Upper lobe of left lung (tissue), 6 donors: ENCODE measurements at regions not wholly inside any gene's neighbourhood (a gene's known extent, or its start where the extent isn't known, plus 50 kb on each side); places are given as distances from the start of the nearest gene placed in this dataset.

Source experiments
- ATAC-seq, 2 donors: fragments of 200-7000 bp; cut with Tn5 transposase; one replicate each; pipeline ENCODE4 v1.9.1; 2022; ENCODE audit warnings: mild to moderate bottlenecking in 2 of 2, moderate library complexity in 2 of 2; ENCODE audit not compliant: low FRiP score in 2 of 2
- DNase-seq, 2 donors: peaks; one replicate each; pipeline ENCODE4 v3.0.0-alpha.2; 2019 to 2020
- H3K27ac ChIP-seq, 4 donors: fragments of 200-600 bp; sonication (generic); one replicate each; pipeline ENCODE4 v1.5.1; 2016 to 2019
- H3K27me3 ChIP-seq, 4 donors: fragments of 200-600 bp; sonication (generic); one replicate each; pipeline ENCODE4 v1.5.1; 2017 to 2019
- H3K36me3 ChIP-seq, 4 donors: fragments of 200-600 bp; sonication (generic); one replicate each; pipeline ENCODE4 v1.5.1; 2016 to 2019
- H3K4me1 ChIP-seq, 4 donors: fragments of 200-600 bp; sonication (generic); one replicate each; pipeline ENCODE4 v1.5.1; 2018 to 2019
- H3K4me3 ChIP-seq, 4 donors: fragments of 200-600 bp; sonication (generic); one replicate each; pipeline ENCODE4 v1.5.1; 2017 to 2019; ENCODE audit warnings: mild to moderate bottlenecking in 2 of 4, moderate library complexity in 1 of 4
- H3K9me3 ChIP-seq, 4 donors: fragments of 200-600 bp; sonication (generic); one replicate each; pipeline ENCODE4 v1.5.1; 2018 to 2019
- CTCF ChIP-seq, 6 experiments: fragments of 450-650 bp in 4 of 6; fragments of 200-600 bp in 2 of 6; sonication (generic) in 2 of 6; IDR thresholded peaks; one replicate each; pipeline ENCODE4 v1.5.1; 2016 to 2019; ENCODE audit warnings: antibody characterized with exemption in 6 of 6
- EP300 ChIP-seq, 4 donors: sonication (generic); formaldehyde crosslinking; IDR thresholded peaks; one replicate each; pipeline ENCODE4 v1.5.1; 2017; ENCODE audit warnings: antibody characterized with exemption in 4 of 4, control low read depth in 2 of 4
- POLR2A ChIP-seq, 4 donors: fragments of 450-650 bp; IDR thresholded peaks; one replicate each; pipeline ENCODE4 v1.5.1; 2016 to 2017; ENCODE audit warnings: antibody characterized with exemption in 4 of 4, mild to moderate bottlenecking in 2 of 4
- POLR2AphosphoS5 ChIP-seq, 2 donors: sonication (generic); formaldehyde crosslinking; IDR thresholded peaks; one replicate each; pipeline ENCODE4 v1.5.1; 2017; ENCODE audit warnings: antibody characterized with exemption in 2 of 2
- WGBS, 2 donors: methylation state at CpG; one replicate each; pipeline ENCODE4 v1.1.5; 2017 to 2018; 5-methylcytosine and 5-hydroxymethylcytosine counted together
- donor health status: DM: no; HTN: no; CAD: no; lungs with moderate emphysema.
- donor health status: DM: no; HTN: yes; CAD: no; lungs with severe emphysema.

- Histone ChIP-seq H3K9me3 (no peaks in the 10 kb centered on the region), H3K36me3 (no peaks in the 10 kb centered on the region), H3K27ac (no peak overlapping the region), H3K4me1 (no peaks in the 10 kb centered on the region), H3K27me3 (no peaks in the 10 kb centered on the region), H3K4me3 (no peak overlapping the region)
- no peak for DNase-seq
- TF ChIP-seq POLR2A (IDR thresholded peaks at IDR 0.05), result no peak
- no peak for TF ChIP-seq CTCF (IDR thresholded peaks at IDR 0.05)
- no peak for TF ChIP-seq EP300 (IDR thresholded peaks at IDR 0.05)
- TF ChIP-seq POLR2AphosphoS5 (IDR thresholded peaks at IDR 0.05), result no peak
- ATAC-seq, result peak in 1 of 2 donors; percentile 78
Observed at GRCh38 chr3:21055015-21055414, 696.0 kb downstream of the ZNF385D start.

- Histone ChIP-seq H3K27ac (no peak overlapping the region), H3K4me1 (no peaks in the 10 kb centered on the region), H3K27me3 (no peaks in the 10 kb centered on the region), H3K36me3 (no peaks in the 10 kb centered on the region), H3K4me3 (no peak overlapping the region), H3K9me3 (no peaks in the 10 kb centered on the region)
- TF ChIP-seq POLR2AphosphoS5 (IDR thresholded peaks at IDR 0.05) (no peak), EP300 (IDR thresholded peaks at IDR 0.05) (no peak), POLR2A (IDR thresholded peaks at IDR 0.05) (no peak), CTCF (IDR thresholded peaks at IDR 0.05) (no peak)
- WGBS, 2 donors, result 81 to 87% methylated on average over 3 of the region's 3 CpGs
- ATAC-seq, result no peak
- DNase-seq, result no peak
Observed at GRCh38 chr3:21054064-21054463, 696.9 kb downstream of the ZNF385D start.

GRCh38 chr3:21049334-21050062 lies 701.5 kb downstream of the ZNF385D start:
- no peak overlapping the region for H3K4me3 ChIP-seq
- H3K27me3 ChIP-seq, result no peaks in the 10 kb centered on the region
- ATAC-seq, result no peak
- TF ChIP-seq CTCF (IDR thresholded peaks at IDR 0.05) (no peak), POLR2AphosphoS5 (IDR thresholded peaks at IDR 0.05) (no peak), POLR2A (IDR thresholded peaks at IDR 0.05) (no peak), EP300 (IDR thresholded peaks at IDR 0.05) (no peak)
- no peak for DNase-seq
- no peaks in the 10 kb centered on the region for H3K9me3 ChIP-seq
- no peak overlapping the region for H3K27ac ChIP-seq
- H3K4me1 ChIP-seq, result no peaks in the 10 kb centered on the region
- H3K36me3 ChIP-seq, result no peaks in the 10 kb centered on the region
- WGBS, 2 donors, result 80% methylated on average over 7 of the region's 7 CpGs

DNA sequence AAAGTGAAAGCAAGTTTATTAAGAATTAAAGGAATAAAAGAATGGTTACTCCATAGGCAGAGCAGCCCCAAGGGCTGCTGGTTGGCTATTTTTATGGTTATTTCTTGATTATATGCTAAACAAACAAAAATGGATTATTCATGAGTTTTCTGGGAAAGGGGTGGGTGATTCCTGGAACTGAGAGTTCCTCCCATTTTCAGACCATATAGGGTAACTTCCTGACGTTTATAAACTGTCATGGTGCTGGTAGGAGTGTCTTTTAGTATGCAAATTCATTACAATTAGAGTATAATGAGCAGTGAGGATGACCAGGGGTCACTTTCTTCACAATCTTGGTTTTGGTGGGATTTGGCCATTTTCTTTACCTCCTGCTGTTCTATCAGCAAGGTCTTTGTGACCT lies 707.9 kb downstream of the ZNF385D start:
- H3K4me3 ChIP-seq, result no peak overlapping the region
- DNase-seq (no peak), ATAC-seq (no peak)
- no peaks in the 10 kb centered on the region for H3K36me3 ChIP-seq
- H3K27ac ChIP-seq, result no peak overlapping the region
- H3K4me1 ChIP-seq, result no peaks in the 10 kb centered on the region
- 43 to 60% methylated on average over 1 of the region's 1 CpG for WGBS, 2 donors
- no peaks in the 10 kb centered on the region for H3K27me3 ChIP-seq
- no peaks in the 10 kb centered on the region for H3K9me3 ChIP-seq
- TF ChIP-seq POLR2A (IDR thresholded peaks at IDR 0.05), result no peak
- no peak for TF ChIP-seq POLR2AphosphoS5 (IDR thresholded peaks at IDR 0.05)
- no peak for TF ChIP-seq EP300 (IDR thresholded peaks at IDR 0.05)
- no peak for TF ChIP-seq CTCF (IDR thresholded peaks at IDR 0.05)

- H3K4me1 ChIP-seq, result no peaks in the 10 kb centered on the region
- ATAC-seq (no peak), DNase-seq (no peak)
- H3K9me3 ChIP-seq, result no peaks in the 10 kb centered on the region
- no peak overlapping the region for H3K4me3 ChIP-seq
- H3K27ac ChIP-seq, result no peak overlapping the region
- H3K27me3 ChIP-seq, result no peaks in the 10 kb centered on the region
- TF ChIP-seq POLR2A (IDR thresholded peaks at IDR 0.05), result no peak
- TF ChIP-seq EP300 (IDR thresholded peaks at IDR 0.05), result no peak
- no peak for TF ChIP-seq POLR2AphosphoS5 (IDR thresholded peaks at IDR 0.05)
- TF ChIP-seq CTCF (IDR thresholded peaks at IDR 0.05), result no peak
- WGBS, 2 donors, result 89 to 92% methylated on average over 9 of the region's 9 CpGs
- no peaks in the 10 kb centered on the region for H3K36me3 ChIP-seq
Observed at GRCh38 chr3:21042184-21042583, 708.8 kb downstream of the ZNF385D start.
